K562 (cell line): ENCODE measurements at regions not wholly inside any gene's neighbourhood (a gene's known extent, or its start where the extent isn't known, plus 50 kb on each side); places are given as distances from the start of the nearest gene placed in this dataset.

ENCODE experiments used
- ATAC-seq: fragments of 200-7000 bp; cut with Tn5 transposase; 3 replicates; pipeline ENCODE4 v1.9.1; 2020; ENCODE audit warnings: moderate library complexity
- BruUV-seq: library from RNA; stranded (reverse); fragments of 400-500 nt; replicated peaks from 2 replicates; lab custom pipeline; 2021; lab: Mats Ljungman, UMichigan
- CTCF ChIA-PET: fragments of 300-600 bp; formaldehyde crosslinking; extraction: SDS; loops from one replicate; lab custom pipeline; 2021; ENCODE audit warnings: low intra/inter-chr PET ratio; lab: Yijun Ruan, JAX
- POLR2A ChIA-PET: fragments of 300-600, 350-650 bp; sonication (Branson Sonifier 250); formaldehyde crosslinking; extraction: SDS; loops from one replicate; lab custom pipeline; 2021; ENCODE audit warnings: antibody characterized with exemption, inconsistent platforms; lab: Yijun Ruan, JAX
- DNase-seq, 4 experiments: peaks; one replicate each; pipeline versions ENCODE4 v3.0.0 to v3.0.0-alpha.2; 2011 to 2018; ENCODE audit warnings: low spot score in 3 of 4, mixed read lengths in 3 of 4; ENCODE audit errors: extremely low read depth in 1 of 4
- FAIRE-seq: peaks from 2 replicates; lab custom pipeline; 2011; peaks lifted over from hg19 to GRCh38; lab: Jason Lieb, UNC
- H2AFZ ChIP-seq: 2 replicates; pipeline ENCODE4 v1.6.0; 2011; ENCODE audit warnings: low read depth, low read length, control low read depth, inconsistent platforms
- H3K27ac ChIP-seq: fragments of 200-600 bp; 3 replicates; pipeline ENCODE4 v1.8.0; 2011; ENCODE audit warnings: low read depth, mild to moderate bottlenecking, control low read depth, inconsistent platforms, low read length, moderate library complexity, mixed read lengths; ENCODE audit errors: extremely low read depth
- H3K27me3 ChIP-seq, 2 experiments: fragments of 300-600 bp in 1 of 2; 2 replicates in 1 of 2; 3 replicates in 1 of 2; pipeline versions ENCODE4 v1.6.0 to v1.8.0; 2011; ENCODE audit warnings: inconsistent platforms in 2 of 2, low read length in 2 of 2, mild to moderate bottlenecking in 1 of 2, mixed read lengths in 1 of 2, moderate library complexity in 1 of 2; ENCODE audit not compliant: control insufficient read depth in 2 of 2, insufficient read depth in 2 of 2
- H3K36me3 ChIP-seq: fragments of 300-600 bp; 3 replicates; pipeline ENCODE4 v1.8.0; 2011; ENCODE audit warnings: mild to moderate bottlenecking, low read length, inconsistent platforms; ENCODE audit not compliant: control insufficient read depth, insufficient read depth
- H3K4me1 ChIP-seq, 2 experiments: fragments of 200-600 bp in 1 of 2; replicated peaks in 1 of 2; 2 replicates in 1 of 2; 3 replicates in 1 of 2; pipeline versions ENCODE4 v1.5.1 to v1.8.0; 2011; ENCODE audit warnings: inconsistent platforms in 2 of 2, low read length in 2 of 2, mild to moderate bottlenecking in 1 of 2, mixed read lengths in 1 of 2, moderate library complexity in 1 of 2; ENCODE audit not compliant: control insufficient read depth in 2 of 2, insufficient read depth in 2 of 2
- H3K4me2 ChIP-seq: 2 replicates; pipeline ENCODE4 v1.6.1; 2011; ENCODE audit warnings: low read length, control low read depth, inconsistent platforms, mixed read lengths; ENCODE audit not compliant: insufficient read depth
- H3K4me3 ChIP-seq: fragments of 200-600 bp; sonication (generic), shearing (Covaris generic); 2 replicates; pipeline ENCODE4 v1.5.1; 2016; ENCODE audit warnings: control low read depth, inconsistent platforms
- H3K79me2 ChIP-seq: fragments of 200-600 bp; 3 replicates; pipeline ENCODE4 v1.8.0; 2011; ENCODE audit warnings: low read length, inconsistent platforms; ENCODE audit not compliant: control insufficient read depth, insufficient read depth
- H3K9ac ChIP-seq, 2 experiments: 2 replicates each; pipeline versions ENCODE4 v1.6.0 to v1.6.1; 2011; ENCODE audit warnings: low read depth in 2 of 2, low read length in 2 of 2, control low read depth in 1 of 2, inconsistent platforms in 1 of 2, mild to moderate bottlenecking in 1 of 2, mixed read lengths in 1 of 2; ENCODE audit not compliant: insufficient read depth in 1 of 2
- H3K9me1 ChIP-seq: one replicate; pipeline ENCODE4 v1.6.0; 2011; ENCODE audit warnings: inconsistent platforms, mild to moderate bottlenecking, low read length, moderate library complexity; ENCODE audit not compliant: control insufficient read depth, insufficient read depth
- H3K9me3 ChIP-seq: replicated peaks from 2 replicates; pipeline ENCODE4 v1.5.1; 2011; ENCODE audit warnings: low read depth, low read length, inconsistent platforms; ENCODE audit not compliant: control insufficient read depth, insufficient read depth
- H4K20me1 ChIP-seq: replicated peaks from 2 replicates; pipeline ENCODE4 v1.6.1; 2011; ENCODE audit warnings: low read length, inconsistent platforms, mixed read lengths; ENCODE audit not compliant: control insufficient read depth, insufficient read depth
- CBX8 ChIP-seq: fragments of 200-600 bp; sonication (generic); IDR thresholded peaks from 2 replicates; pipeline ENCODE4 v1.6.1; 2012; ENCODE audit warnings: borderline replicate concordance, mixed run types, low read depth, mild to moderate bottlenecking, moderate library complexity, mixed read lengths, low read length, control low read depth, inconsistent platforms; ENCODE audit not compliant: poor library complexity, severe bottlenecking; ENCODE audit errors: extremely low read depth
- ETS2 ChIP-seq: IDR thresholded peaks from 2 replicates; pipeline ENCODE4 v1.6.1; 2016; ENCODE audit warnings: borderline replicate concordance, missing genetic modification characterization, mild to moderate bottlenecking, moderate library complexity, missing compliant biosample characterization; ENCODE audit not compliant: poor library complexity, severe bottlenecking
- FOXA1 ChIP-seq: fragments of 450-650 bp; IDR thresholded peaks from 2 replicates; pipeline ENCODE4 v1.6.1; 2016; ENCODE audit warnings: mild to moderate bottlenecking, borderline replicate concordance
- HMGN3 ChIP-seq: IDR thresholded peaks from 2 replicates; pipeline ENCODE4 v1.6.1; 2011; ENCODE audit warnings: borderline replicate concordance, low read depth, mild to moderate bottlenecking, mixed read lengths, low read length; ENCODE audit not compliant: insufficient read length; ENCODE audit errors: extremely low read depth
- KAT2B ChIP-seq: IDR thresholded peaks from one replicate; pipeline ENCODE4 v1.6.1; 2012; ENCODE audit warnings: low read depth, mild to moderate bottlenecking, control low read depth, inconsistent platforms, low read length, moderate library complexity
- MYBL2 ChIP-seq, 2 experiments: fragments of 450-650 bp in 1 of 2; sonication (generic) in 1 of 2; formaldehyde crosslinking in 1 of 2; IDR thresholded peaks; 2 replicates each; pipeline versions ENCODE4 v1.6.1 to v1.8.1; 2017 to 2022; ENCODE audit warnings: borderline replicate concordance in 1 of 2, inconsistent platforms in 1 of 2, low read depth in 1 of 2, mild to moderate bottlenecking in 1 of 2, missing genetic modification reagents in 1 of 2, moderate library complexity in 1 of 2
- PRMT5 ChIP-seq: sonication (generic); formaldehyde crosslinking; IDR thresholded peaks from 2 replicates; pipeline ENCODE4 v1.5.0; 2020; ENCODE audit warnings: missing genetic modification reagents
- RBM14 ChIP-seq: fragments of 200-400 bp; formaldehyde crosslinking; IDR thresholded peaks from 2 replicates; pipeline ENCODE4 v1.6.1; 2018; ENCODE audit warnings: low read depth, mild to moderate bottlenecking, low read length, moderate library complexity, borderline replicate concordance; ENCODE audit not compliant: insufficient read depth
- SMARCE1 ChIP-seq: fragments of 450-650 bp; IDR thresholded peaks from 2 replicates; pipeline ENCODE4 v1.7.1; 2016; ENCODE audit warnings: mild to moderate bottlenecking
- ZEB2 ChIP-seq: fragments of 450-650 bp; IDR thresholded peaks from 2 replicates; pipeline ENCODE4 v1.6.1; 2016
- ZKSCAN3 ChIP-seq: fragments of 250-450 bp; sonication (Bioruptor Pico); IDR thresholded peaks from 2 replicates; pipeline ENCODE4 v1.4.0; 2020
- ZNF12 ChIP-seq: sonication (generic); formaldehyde crosslinking; IDR thresholded peaks from 2 replicates; pipeline ENCODE4 v1.4.0; 2020; ENCODE audit warnings: mild to moderate bottlenecking, missing genetic modification reagents
- ZNF77 ChIP-seq: fragments of 250-450 bp; sonication (Bioruptor Pico); IDR thresholded peaks from 2 replicates; pipeline ENCODE4 v1.5.0; 2020
- WGBS: fragments of 100-300 bp; shearing (Covaris generic); methylation state at CpG from one replicate; pipeline ENCODE4 v1.1.6; 2016; ENCODE audit warnings: low coverage, mixed read lengths; ENCODE audit not compliant: insufficient coverage; ENCODE audit errors: missing lambda C conversion rate; 5-methylcytosine and 5-hydroxymethylcytosine counted together
- in situ Hi-C: fragments of 300-500 bp; cut with MboI; formaldehyde crosslinking; loops from 4 replicates; pipeline ENCODE4 v1.15.0; 2018; ENCODE audit warnings: inconsistent platforms, mixed read lengths
- intact Hi-C: fragments of 100-400 bp; cut with micrococcal nuclease; formaldehyde crosslinking; loops from 2 replicates; pipeline ENCODE4 v1.14.2; 2022
- TF ChIP-seq, protein P1 (sequence below): fragments of 450-650 bp; formaldehyde crosslinking; IDR thresholded peaks from 2 replicates; pipeline ENCODE4 v1.4.0; 2022; ENCODE audit warnings: mild to moderate bottlenecking, moderate library complexity
- TF ChIP-seq, protein P2 (sequence below): fragments of 450-650 bp; formaldehyde crosslinking; IDR thresholded peaks from 2 replicates; pipeline ENCODE4 v1.4.0; 2020; ENCODE audit warnings: mild to moderate bottlenecking, moderate library complexity

DNA sequence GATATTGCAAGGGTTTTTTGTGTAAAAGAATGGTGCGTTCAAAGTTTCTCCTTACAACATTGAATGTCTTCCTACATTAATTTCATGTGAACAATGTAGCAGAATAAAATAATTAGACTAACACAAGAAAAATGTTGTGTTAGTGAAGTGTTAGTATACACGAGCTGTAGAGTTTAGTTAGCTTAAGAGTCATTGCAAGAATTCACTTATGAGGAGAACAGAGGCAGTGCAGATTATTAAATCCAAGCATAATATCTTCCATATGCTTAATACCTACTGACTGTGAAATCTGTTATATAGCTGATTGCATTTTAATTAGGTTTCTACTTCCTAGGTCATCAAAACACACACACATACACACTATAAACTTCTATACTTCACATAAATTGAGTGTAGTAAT, 959.0 kb downstream of the FAT4 start:
- Histone ChIP-seq H3K4me1 (no peaks in the 10 kb centered on the region), H3K9me1 (no peaks in the 10 kb centered on the region), H2AFZ (no peak overlapping the region), H4K20me1 (no peaks in the 10 kb centered on the region), H3K4me3 (no peak overlapping the region)
- ATAC-seq = no peak
- CTCF ChIA-PET = no interaction called here
- 0% methylated on average over 2 of the region's 2 CpGs for WGBS
- intact Hi-C loops = no loop called here
- FAIRE-seq = no peak
- BruUV-seq = no TSS peak
- TF ChIP-seq ZNF12 (CRISPR knock-in tag) (no peak), FOXA1 (no peak), CBX8 (no peak)
- TF ChIP-seq, all 486 proteins: peak for 0
- no peak for DNase-seq
- Histone ChIP-seq H3K9ac (no peak overlapping the region), H3K4me2 (no peak overlapping the region), H3K9me3 (no peaks in the 10 kb centered on the region), H3K79me2 (no peaks in the 10 kb centered on the region), H3K36me3 (no peaks in the 10 kb centered on the region), H3K27ac (no peak overlapping the region), H3K27me3 (no peaks in the 10 kb centered on the region)
- in situ Hi-C loops = no loop called here
- POLR2A ChIA-PET = no interaction called here

DNA sequence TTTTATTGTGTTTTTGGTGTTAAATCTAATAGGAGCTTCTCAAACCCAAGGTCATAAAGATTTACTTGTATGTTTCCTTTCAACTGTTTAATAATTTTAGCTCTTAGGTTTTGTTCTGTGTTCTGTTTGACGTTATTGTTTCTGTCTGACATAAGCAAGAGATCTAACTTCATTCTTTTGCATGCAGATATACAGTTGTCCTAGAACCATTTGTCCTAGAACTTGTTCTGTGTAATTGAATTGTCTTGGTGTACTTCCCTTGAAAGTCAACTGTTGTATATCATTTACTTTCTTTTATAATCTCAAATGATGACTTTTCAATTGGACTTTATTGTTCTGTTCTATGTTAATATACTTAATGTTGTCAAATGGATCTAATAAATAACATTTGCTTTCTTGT, 977.1 kb downstream of the FAT4 start:
- no peaks in the 10 kb centered on the region for H3K9me3 ChIP-seq
- no peaks in the 10 kb centered on the region for H3K27me3 ChIP-seq
- in situ Hi-C loops (no loop called here), intact Hi-C loops (no loop called here)
- H3K27ac ChIP-seq = no peak overlapping the region
- FAIRE-seq (no peak), ATAC-seq (no peak), DNase-seq (no peak)
- no peak overlapping the region for H3K9ac ChIP-seq
- no peak overlapping the region for H3K4me2 ChIP-seq
- H3K4me3 ChIP-seq = no peak overlapping the region
- H4K20me1 ChIP-seq = no peaks in the 10 kb centered on the region
- no peak overlapping the region for H2AFZ ChIP-seq
- H3K79me2 ChIP-seq = no peaks in the 10 kb centered on the region
- no peaks in the 10 kb centered on the region for H3K36me3 ChIP-seq
- POLR2A ChIA-PET = no interaction called here
- no peaks in the 10 kb centered on the region for H3K9me1 ChIP-seq
- WGBS = 0% methylated on average over 1 of the region's 1 CpG
- no peaks in the 10 kb centered on the region for H3K4me1 ChIP-seq
- BruUV-seq = no TSS peak
- CTCF ChIA-PET = no interaction called here
- TF ChIP-seq HMGN3 (no peak), SMARCE1 (no peak), FOXA1 (no peak), RBM14 (no peak), ETS2 (no peak), KAT2B (no peak), ZNF77 (CRISPR knock-in tag) (no peak), PRMT5 (CRISPR knock-in tag) (no peak), ZKSCAN3 (CRISPR knock-in tag) (no peak), MYBL2 (IDR thresholded peaks at IDR 0.05; ENCODE audit: low read depth) (no peak), MYBL2 (CRISPR knock-in tag; IDR thresholded peaks at IDR 0.05; ENCODE audit: borderline replicate concordance) (no peak), ZEB2 (no peak)
- TF ChIP-seq, protein P1, sequence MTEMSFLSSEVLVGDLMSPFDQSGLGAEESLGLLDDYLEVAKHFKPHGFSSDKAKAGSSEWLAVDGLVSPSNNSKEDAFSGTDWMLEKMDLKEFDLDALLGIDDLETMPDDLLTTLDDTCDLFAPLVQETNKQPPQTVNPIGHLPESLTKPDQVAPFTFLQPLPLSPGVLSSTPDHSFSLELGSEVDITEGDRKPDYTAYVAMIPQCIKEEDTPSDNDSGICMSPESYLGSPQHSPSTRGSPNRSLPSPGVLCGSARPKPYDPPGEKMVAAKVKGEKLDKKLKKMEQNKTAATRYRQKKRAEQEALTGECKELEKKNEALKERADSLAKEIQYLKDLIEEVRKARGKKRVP (CRISPR knock-in tag) = no peak
- TF ChIP-seq, protein P2, sequence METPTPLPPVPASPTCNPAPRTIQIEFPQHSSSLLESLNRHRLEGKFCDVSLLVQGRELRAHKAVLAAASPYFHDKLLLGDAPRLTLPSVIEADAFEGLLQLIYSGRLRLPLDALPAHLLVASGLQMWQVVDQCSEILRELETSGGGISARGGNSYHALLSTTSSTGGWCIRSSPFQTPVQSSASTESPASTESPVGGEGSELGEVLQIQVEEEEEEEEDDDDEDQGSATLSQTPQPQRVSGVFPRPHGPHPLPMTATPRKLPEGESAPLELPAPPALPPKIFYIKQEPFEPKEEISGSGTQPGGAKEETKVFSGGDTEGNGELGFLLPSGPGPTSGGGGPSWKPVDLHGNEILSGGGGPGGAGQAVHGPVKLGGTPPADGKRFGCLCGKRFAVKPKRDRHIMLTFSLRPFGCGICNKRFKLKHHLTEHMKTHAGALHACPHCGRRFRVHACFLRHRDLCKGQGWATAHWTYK = no peak
